GM20000 (cell line): ENCODE measurements at regions not wholly inside any gene's neighbourhood (a gene's known extent, or its start where the extent isn't known, plus 50 kb on each side); places are given as distances from the start of the nearest gene placed in this dataset.
A peak's percentile ranks its signal among the peaks of the same experiment; 100 is the strongest.

ENCODE experiments used
- DNase-seq: peaks from one replicate; pipeline ENCODE4 v3.0.0; 2012; ENCODE audit warnings: low spot score
- TF ChIP-seq, protein P1 (sequence below): IDR thresholded peaks from 2 replicates; pipeline ENCODE4 v1.5.1; 2012; ENCODE audit warnings: mild to moderate bottlenecking, control low read depth; ENCODE audit errors: extremely low read depth, missing control alignments

DNA sequence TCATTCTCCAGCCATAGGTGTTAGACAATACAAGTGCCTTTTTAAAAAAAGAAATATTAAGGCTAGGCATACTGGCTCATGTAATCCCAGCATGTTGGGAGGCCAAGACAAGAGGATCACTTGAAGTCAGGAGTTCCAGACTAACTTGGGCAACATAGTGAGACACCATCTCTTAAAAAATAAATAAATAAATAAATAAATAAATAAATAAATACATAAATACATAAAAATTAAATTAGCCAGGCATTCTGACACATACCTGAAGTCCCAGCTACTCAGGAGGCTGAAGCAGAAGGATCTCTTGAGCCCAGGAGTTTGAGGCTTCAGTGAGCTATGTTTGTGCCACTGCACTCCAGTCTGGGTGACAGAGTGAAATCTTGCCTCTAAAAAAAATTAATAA lies 85.8 kb upstream of the ATP1B1 start:
- TF ChIP-seq, protein P1, sequence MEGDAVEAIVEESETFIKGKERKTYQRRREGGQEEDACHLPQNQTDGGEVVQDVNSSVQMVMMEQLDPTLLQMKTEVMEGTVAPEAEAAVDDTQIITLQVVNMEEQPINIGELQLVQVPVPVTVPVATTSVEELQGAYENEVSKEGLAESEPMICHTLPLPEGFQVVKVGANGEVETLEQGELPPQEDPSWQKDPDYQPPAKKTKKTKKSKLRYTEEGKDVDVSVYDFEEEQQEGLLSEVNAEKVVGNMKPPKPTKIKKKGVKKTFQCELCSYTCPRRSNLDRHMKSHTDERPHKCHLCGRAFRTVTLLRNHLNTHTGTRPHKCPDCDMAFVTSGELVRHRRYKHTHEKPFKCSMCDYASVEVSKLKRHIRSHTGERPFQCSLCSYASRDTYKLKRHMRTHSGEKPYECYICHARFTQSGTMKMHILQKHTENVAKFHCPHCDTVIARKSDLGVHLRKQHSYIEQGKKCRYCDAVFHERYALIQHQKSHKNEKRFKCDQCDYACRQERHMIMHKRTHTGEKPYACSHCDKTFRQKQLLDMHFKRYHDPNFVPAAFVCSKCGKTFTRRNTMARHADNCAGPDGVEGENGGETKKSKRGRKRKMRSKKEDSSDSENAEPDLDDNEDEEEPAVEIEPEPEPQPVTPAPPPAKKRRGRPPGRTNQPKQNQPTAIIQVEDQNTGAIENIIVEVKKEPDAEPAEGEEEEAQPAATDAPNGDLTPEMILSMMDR: no peak
- DNase-seq: no peak

GRCh38 chr1:169022648-169023047 lies 83.8 kb upstream of the ATP1B1 start:
- TF ChIP-seq, protein P1: no peak
- DNase-seq: no peak

DNA sequence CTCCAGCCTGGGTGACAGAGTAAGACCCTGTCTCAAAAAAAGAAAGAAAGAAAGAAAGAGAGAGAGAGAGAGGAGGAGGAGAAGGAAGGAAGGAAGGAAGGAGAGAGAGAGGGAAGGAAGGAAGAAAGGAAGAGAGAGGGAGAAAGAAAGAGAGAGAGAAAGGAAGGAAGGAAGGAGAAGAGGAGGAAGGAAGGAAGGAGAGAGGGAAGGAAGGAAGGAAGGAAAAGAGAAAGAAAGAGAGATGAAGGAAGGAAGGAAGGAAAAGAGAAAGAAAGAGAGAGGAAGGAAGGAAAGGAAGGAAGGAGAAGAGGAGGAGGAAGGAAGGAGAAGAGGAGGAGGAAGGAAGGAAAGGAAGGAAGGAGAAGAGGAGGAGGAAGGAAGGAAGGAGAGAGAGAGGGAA lies 82.2 kb upstream of the ATP1B1 start:
- TF ChIP-seq, protein P1: no peak
- no peak for DNase-seq

GRCh38 chr1:169024800-169025271 lies 81.7 kb upstream of the ATP1B1 start:
- DNase-seq: peak; percentile 72
- TF ChIP-seq, protein P1: no peak

DNA sequence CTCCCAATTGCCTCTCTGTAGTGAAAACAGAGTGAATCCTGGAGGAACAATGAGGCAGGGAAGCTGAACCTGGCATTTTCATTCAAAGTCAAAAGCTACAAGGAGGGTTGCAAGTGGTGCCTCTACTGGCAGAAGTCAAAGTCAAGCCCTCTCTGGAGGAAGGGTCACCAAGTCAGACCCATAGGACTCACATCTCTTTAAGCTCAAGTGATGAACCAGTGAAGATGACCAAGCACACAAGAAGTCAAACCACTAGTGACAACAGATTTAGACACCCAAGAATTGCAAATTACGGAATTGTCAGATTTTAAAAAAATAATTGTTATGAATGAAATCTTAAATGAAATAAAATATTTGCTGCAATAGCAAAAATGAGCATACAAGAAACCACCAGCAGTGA lies 81.1 kb upstream of the ATP1B1 start:
- no peak for DNase-seq
- TF ChIP-seq, protein P1: no peak

DNA sequence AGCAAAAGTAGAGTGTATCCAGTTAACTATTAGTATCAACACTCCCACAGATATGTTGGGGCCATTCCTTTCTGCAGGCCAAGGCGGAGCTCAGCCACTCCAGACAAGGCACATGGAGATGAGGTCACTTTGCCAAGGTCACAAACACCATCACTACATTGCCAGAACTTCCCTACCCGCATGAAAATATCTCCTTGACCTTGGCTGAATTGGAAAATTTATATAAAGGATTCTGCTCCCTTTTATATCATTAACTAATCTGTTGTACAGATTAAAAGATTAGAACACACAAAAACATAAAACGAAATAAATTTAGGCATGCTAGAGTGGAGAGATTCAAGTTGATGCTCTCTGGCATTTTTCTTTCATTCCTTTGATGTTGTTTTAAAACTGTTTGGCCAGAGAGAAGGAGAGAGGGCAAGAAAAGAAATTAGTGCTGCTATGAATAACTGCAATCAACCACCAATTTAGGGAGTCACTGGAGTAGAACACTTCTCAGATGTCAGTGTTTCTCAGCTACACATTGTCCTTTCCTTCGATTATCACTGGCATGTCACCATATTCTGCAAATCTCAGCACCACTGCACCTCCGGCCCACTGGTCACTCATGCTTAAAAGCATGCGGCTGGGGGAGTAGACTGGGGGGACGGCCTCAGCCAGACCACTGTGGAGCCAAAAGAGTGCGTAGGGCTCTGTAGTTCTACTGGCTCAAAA lies 78.7 kb upstream of the ATP1B1 start:
- peak; percentile 36 for DNase-seq
- TF ChIP-seq, protein P1: no peak

- DNase-seq: no peak
- TF ChIP-seq, protein P1: no peak
Observed at GRCh38 chr1:169031566-169032224, 74.8 kb upstream of the ATP1B1 start.
